ACHN (cell line): ENCODE measurements at regions not wholly inside any gene's neighbourhood (a gene's known extent, or its start where the extent isn't known, plus 50 kb on each side); places are given as distances from the start of the nearest gene placed in this dataset.
"Not testable (repeated sequence)": the region's sequence is repeated elsewhere in the genome, so short reads cannot be mapped to it uniquely, and the experiment has no call there.

Source experiments
- DNase-seq: peaks from one replicate; pipeline ENCODE4 v3.0.0-alpha.2; 2015
- in situ Hi-C: cut with HindIII; loops from 2 replicates; pipeline ENCODE4 v1.10.0; 2017; ENCODE audit warnings: low sequenced_read_pairs, low pct_ligation_motif_present, low pct_unique_long_range_greater_than_20kb

DNA sequence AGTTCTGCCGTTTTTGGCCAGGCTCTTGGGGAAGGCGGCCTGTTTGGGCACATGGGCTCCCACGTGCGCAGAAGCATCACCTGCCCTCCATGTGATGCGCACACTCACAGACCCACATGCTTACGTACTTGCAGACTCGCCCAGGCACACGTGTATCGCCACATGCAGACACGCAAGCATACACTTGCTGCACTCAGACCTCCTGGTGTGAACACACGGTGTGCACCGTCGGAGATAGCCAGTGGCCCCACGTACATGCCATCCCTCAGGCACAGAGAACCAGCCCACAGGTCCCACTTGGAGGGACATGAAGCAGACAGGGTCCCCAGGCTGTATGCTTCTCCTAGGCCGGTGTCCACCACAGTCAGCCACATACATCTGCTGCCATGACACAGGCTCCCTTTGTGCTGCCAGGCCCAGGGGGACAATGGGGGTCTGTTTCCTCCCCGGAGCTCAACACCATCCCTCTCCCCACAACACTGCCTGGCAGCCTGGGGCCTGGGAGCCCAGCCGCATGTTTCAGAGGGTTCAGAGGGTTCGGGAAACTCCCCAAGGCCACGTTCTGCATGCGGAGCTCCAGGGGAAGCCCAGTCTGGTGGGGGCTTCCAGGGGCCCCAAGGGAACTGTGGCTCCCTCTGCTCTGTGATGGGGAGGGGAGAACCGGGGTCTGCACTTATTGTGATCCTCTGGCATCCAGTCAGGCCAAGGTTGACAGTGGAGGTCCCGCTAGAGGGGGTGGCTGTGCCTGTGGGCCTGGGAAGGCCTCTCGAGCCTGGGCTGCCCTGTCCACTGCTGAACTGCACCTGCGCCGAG is 208.1 kb upstream of the HAAO start:
- in situ Hi-C loops, result no loop called here
- DNase-seq, result no peak

DNA sequence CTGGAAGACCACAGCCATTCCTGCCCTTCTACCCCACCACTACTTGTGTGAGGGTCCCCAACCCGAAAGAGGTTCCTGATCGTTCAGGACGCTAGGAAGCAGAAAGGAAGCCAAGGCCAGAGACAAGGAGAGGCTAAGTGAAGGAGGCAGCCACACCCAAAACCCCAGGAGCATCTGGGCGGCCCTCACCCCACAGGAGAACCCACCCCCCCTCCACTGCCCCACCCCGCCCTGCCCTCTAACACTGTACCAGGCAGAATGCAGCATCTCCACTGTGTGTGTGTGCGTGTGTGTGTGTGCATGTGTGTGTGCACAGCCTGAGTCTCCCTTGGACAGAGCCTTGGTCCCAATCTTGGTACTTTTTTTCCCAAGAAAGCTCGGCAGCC is 207.5 kb upstream of the HAAO start:
- in situ Hi-C loops, result no loop called here
- no peak for DNase-seq

DNA sequence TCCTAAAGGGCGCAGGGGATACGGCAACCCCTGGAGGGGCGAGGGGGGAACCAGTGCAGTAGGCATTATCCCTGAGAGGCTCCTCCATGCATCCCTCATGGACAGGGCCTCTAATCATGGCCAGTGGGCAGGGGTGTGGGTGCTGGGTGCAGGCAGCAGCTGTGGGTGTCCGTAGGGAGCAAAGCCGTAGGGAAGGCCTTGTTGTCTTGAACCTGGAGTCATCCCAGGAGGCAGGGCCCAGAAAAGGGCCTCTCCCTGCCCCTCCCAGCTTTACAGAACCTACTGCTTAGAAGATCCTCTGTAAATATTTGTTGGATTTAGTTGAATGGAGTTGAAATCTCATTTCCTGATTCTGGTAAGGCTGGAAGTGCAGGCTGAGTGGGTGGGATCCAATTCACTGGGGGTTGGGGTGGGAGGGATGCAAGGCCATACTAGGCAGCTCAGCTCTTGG is 207.0 kb upstream of the HAAO start:
- no peak for DNase-seq
- in situ Hi-C loops, result no loop called here

DNA sequence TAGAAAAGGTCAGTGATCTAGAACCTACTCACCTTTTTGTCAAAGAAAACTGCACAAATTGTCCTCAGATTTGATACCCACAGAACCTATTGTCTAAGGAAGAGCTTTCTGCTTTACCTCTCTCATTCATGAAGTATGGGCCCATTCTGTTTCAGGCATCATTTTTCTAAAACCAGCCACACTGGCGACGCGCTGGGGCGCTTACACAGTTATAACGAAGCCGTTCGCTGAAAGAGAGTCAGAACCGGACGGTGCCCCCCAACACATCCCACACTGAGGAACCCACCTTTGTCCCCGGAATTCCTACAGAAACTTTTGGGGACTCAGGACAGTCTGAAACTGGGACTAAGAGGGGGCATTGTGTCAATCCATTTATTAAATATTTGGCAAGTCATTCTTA is 206.3 kb upstream of the HAAO start:
- in situ Hi-C loops, result no loop called here
- DNase-seq, result no peak

DNA sequence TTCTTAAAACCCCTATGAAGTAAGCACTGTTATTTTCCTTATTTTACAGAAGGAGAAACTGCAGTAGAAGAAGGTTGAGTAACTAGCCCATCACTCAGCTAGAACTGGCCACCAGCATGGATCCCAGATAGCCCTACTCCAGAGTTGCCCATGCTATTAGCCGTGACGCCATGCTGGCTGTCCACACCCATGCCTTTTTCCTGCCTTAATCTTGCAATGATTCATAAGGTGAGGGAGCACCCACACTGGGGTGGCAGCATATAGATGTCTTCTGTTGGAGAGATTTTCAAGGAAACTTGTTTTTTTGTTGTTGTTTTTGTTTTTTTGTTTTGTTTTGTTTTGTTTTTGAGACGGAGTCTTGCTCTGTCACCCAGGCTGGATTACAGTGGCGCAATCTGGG is 204.1 kb upstream of the HAAO start:
- no peak for DNase-seq
- in situ Hi-C loops, result no loop called here

DNA sequence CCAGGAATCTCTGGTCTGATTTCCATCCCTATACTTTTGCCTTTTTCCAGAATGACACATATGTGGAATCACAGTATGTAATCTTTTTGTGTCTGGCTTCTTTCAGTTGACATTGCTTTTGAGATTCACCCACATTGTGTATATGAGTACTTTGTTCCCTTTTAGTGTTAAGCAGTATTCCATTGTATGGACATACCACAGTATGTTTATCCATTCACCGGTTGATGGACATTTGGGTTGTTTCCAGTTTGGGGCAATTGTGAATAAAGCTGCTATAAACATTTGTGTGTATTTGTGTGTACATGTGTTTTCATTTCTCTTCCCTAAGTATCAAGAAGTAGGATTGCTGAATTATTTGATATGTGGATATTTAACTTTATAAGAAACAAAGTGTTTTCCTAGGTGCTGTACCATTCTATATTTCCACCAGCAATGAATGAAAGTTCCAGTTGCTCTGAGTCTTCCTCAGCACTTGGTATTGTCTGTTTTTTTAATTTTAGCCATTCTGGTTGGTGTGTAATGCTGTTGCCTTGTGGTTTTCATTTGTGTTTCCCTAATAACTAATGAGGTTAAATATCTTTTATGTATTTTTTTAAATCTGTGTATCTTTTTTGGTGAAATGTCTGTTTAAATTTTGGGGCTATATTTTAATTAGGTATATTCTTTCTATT is 203.5 kb upstream of the HAAO start:
- in situ Hi-C loops, result no loop called here
- no peak for DNase-seq

DNA sequence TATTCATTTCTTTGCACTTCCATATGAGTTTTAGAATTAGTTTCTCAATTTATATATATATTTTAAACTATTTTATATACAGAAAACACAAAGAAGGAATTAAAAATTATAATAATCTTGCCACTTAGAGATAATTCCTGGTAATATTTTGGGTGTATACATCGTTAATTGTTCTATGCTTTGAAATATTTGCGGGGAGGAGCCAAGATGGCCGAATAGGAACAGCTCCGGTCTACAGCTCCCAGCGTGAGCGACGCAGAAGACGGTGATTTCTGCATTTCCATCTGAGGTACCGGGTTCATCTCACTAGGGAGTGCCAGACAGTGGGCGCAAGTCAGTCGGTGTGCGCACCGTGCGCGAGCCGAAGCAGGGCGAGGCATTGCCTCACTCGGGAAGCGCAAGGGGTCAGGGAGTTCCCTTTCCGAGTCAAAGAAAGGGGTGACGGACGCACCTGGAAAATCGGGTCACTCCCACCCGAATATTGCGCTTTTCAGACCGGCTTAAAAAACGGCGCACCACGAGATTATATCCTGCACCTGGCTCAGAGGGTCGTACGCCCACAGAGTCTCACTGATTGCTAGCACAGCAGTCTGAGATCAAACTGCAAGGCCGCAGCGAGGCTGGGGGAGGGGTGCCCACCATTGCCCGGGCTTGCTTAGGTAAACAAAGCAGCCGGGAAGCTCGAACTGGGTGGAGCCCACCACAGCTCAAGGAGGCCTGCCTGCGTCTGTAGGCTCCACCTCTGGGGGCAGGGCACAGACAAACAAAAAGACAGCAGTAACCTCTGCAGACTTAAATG is 197.1 kb upstream of the HAAO start:
- DNase-seq, in situ Hi-C loops: not testable (repeated sequence)

DNA sequence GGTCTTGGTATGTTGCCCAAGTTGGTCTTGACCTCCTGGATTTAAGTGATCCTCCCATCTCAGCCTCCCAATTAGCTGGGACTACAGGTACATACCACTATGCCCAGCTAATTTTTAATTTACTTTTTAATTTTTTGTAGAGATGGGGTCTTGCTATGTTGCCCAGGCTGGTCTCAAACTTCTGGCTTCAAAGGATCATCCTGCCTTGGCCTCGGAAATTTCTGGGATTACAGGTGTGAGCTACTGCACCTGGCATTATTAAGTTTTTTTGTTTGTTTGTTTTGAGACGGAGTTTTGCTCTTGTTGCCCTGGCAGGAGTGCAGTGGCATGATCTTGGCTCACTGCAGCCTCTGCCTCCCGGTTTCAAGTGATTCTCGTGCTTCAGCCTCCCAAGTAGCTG is 195.7 kb upstream of the HAAO start:
- in situ Hi-C loops, DNase-seq: not testable (repeated sequence)

DNA sequence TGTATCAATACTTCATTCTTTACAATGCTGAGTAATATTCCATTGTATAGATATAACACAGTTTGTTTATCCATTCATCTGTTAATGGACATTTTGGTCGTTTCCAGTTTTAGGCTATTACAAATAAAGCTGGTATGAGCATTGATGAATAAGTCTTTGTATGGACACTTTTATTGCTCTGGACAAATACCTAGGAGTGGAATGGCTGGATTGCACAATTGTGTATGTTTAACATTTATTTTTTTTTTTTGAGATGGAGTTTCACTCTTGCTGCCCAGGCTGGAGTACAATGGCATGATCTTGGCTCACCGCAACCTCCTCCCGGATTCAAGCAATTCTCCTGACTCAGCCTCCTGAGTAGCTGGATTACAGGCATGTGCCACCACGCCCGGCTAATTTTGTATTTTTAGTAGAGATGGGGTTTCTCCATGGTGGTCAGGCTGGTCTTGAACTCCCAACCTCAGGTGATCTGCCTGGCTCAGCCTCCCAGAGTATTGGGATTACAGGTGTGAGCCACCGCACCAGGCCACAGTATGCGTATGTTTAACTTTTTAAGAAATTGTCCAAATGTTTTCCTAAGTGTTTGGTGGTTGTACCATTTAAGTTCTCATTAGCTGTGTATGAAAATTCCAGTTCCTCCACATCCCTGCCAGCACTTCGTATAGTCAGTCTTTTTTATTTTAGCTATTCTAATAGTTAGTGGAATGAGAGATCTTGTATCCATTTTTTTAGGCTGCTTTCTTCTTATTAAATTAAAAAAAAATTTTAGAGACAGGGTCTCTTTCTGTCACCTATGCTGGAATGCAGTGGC is 194.9 kb upstream of the HAAO start:
- no peak for DNase-seq
- in situ Hi-C loops, result no loop called here

DNA sequence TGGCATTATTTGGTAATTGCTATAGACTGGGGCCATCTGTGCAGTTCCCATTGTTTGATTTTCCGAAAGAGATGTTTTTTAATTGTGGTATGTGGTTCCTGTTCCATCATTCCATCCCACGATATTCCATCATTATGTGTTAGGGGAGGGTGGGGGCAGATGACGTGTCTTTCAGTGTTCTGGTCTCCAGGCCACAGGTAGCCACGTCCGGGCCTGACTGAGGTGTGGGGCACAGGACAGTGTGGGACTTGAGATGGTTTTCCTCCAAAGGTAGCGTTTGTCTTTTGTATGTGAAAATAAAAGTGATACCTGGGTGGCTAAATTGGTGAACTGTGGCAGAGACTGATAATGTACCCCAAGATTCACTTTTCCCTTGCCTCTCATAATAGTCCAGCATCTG is 192.2 kb upstream of the HAAO start:
- no peak for DNase-seq
- in situ Hi-C loops, result no loop called here

DNA sequence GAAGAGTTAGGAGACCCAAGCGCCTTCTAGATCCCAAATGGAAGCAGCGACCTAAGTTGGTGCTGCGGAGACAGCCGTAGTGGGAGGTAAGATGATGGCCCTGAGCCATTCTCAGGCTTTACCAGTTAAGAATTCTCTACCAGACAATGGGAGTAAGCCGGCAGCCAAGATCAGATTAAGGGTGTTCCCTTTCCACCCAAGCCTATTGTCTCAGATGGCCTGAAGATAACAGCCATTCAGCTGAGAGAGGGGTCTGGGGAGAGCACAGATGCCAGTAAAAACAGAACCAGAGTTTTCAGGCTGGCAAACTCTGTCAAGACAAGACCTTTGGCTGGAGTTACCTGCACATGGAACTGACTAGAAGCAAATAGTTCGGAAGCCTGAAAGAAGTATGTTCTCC is 191.7 kb upstream of the HAAO start:
- no peak for DNase-seq
- in situ Hi-C loops, result no loop called here

DNA sequence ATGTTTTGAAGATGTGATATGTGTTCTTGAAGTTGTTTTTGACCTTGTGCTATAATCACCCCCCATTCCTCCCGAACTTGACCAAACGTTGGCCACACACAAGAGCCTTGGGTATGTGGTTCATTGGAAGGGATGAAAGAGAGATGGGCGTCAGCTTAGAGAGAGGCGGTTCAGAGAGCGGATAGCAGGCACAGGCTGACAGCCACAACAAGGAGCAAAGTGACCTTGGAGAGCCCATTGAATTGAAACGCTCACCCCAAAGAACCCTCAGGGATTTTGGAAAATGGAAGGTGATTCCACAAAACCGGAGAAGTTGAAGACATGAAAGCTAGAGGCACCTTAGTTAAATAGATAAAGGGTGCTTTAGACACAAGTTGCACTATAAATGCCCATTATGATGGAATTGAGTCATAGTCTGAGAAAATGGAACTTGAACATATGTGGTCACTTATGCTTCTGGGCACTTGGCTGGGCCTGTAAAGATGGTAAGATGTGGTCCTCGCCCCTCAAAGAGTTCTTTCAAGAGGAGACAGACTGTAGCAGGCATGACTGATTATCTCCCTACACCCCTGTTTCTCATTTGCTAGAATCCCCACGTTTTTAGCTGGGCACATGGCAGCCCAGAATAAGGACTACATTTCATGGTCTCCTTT is 188.5 kb upstream of the HAAO start:
- DNase-seq, result no peak
- in situ Hi-C loops, result no loop called here

DNA sequence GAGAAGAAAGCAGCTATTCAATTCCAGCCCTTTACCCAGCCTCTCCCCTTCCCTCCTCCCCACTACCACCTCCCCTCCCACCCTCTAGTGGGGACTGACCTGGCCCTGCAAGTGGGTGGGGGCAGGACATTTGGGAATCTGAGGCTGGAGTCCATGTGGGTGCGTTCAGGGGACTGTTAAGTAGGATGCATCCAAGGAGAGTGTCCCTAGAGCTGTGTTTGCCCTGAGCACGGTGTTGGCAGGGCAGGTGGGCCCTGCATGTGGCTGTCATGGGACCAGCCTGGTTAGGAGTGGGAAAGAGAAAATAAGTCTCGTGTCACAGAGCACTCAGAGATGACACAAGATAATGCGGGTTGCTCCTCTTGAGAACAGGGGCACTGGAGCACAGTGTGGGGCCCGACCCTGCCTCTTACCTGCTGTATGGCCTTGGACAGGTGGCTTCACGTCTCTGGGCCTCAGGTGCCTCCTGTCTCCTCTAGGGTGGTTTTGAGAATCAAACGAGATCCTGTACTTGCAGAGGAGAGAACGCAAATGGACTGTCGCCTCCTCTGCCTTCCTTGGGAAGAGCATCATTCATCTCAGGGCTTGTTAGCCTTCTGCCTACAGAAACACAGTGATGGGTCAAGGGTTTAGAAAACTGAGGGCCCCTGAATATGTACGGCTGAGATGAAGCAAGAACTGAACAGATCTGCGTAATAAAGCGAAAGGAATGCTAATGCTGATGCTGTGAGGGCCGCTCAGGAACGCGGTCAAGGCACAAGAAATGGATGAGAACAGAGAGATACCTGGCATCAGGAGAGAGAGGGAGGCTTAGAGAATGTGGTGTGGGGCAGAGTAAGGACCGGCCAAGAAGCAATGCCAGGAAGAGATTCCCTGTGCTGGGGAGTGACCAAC is 187.7 kb upstream of the HAAO start:
- no peak for DNase-seq
- in situ Hi-C loops, result no loop called here

DNA sequence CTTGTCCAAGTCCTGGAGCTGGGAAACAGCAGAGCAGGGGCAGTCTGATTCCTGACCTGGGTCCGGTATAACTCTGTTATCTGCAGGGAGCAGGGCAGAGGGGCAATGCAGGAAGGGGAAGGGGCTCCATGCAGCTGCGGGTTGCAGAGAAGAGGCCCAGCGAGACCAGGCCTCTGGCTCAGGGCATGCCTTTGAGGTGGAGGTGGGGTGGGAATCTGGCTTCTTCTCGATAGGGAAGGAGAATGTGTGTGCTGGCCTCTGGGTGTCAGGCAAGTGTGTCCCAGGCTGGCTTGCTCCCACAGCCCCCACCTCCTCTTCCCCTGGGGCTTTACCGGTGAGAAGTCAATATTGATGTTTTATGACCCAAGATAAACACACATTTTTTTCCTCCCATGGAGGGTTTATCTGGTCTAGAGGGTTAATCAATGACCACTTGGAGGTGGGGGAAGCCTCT is 187.1 kb upstream of the HAAO start:
- in situ Hi-C loops, result no loop called here
- no peak for DNase-seq

DNA sequence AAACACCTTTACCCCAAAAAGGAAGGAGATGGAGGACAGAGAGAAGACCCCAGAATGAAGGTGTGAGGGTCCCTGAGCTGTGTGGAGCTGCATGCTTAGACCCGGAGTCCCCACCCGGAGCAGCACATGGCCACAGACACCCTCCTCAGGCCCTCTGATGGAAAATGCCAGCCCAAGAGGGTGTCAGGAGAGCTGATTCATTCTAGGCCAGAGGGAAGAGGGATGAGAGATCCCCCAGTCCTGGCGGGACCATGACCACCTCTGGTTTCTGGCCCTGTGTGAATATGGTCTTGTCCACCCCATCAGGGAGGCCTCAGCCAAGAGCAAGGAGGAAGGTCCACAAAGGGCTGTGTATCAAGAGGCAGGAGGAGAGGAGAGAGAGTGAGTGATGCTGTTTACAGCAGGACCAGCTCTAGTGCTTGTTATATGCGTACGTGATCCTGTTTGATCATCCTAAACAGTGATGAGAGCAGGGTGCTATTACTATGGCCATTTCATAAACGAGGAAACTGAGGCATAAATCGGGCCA is 186.6 kb upstream of the HAAO start:
- no peak for DNase-seq
- in situ Hi-C loops, result no loop called here

DNA sequence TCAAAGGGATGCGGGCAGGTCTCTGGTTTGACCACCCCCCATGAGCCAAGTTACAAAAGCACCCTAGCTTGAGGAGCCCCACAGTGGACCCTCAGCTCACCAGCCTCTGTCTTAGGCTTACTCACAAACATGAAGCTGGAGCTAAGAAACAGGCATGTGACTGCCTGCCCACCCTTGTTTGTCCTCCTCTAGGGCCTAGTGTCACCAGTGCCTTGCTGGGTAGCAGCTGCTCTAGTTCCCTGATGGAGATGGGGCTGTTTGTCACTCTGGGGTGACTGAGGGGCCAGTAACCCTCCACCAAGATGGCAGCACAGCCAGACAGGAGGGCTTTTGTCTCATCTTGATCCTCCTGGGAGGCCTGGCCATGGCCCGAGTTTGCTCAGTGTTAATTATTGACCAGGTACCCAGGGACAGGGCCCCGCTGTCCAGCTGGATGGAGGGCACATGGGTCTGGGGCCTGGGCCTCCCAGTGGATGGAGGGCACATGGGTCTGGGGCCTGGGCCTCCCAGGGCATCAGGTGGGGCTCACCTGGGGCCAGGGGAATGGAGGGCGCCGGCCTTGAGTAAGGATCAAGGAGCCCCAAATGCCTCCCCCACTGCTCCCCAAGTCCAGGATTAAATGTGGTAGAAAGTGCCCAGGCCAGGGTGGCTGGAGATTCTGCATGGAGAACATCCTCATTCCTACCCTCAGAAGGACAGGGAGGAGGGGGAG is 185.9 kb upstream of the HAAO start:
- DNase-seq, result no peak
- in situ Hi-C loops, result no loop called here
